ENCODE measurements at regions not wholly inside any gene's neighbourhood (a gene's known extent, or its start where the extent isn't known, plus 50 kb on each side); places are given as distances from the start of the nearest gene placed in this dataset.

- H3K9me3 ChIP-seq, result no peaks in the 10 kb centered on the region
- H3K36me3 ChIP-seq (replicated peaks in 1 of 2; ENCODE audit: insufficient read depth in 1 of 2, low read depth in 2 of 2), result no peaks in the 10 kb centered on the region
- peak overlapping the region in 2 of 4 donors; percentile 57 to 75 for H3K27ac ChIP-seq
- WGBS, 2 donors, result 82 to 86% methylated on average over 6 of the region's 6 CpGs
- intact Hi-C loops (cut with DNase I), result no loop called here
- ATAC-seq (no peak), DNase-seq (no peak)
- H3K27me3 ChIP-seq, result no peaks in the 10 kb centered on the region
- H3K4me3 ChIP-seq, result no peak overlapping the region
- H3K4me1 ChIP-seq, result peaks cover 7% of the 10 kb centered on the region
- TF ChIP-seq POLR2A (IDR thresholded peaks at IDR 0.05), result no peak
- TF ChIP-seq, protein P1, sequence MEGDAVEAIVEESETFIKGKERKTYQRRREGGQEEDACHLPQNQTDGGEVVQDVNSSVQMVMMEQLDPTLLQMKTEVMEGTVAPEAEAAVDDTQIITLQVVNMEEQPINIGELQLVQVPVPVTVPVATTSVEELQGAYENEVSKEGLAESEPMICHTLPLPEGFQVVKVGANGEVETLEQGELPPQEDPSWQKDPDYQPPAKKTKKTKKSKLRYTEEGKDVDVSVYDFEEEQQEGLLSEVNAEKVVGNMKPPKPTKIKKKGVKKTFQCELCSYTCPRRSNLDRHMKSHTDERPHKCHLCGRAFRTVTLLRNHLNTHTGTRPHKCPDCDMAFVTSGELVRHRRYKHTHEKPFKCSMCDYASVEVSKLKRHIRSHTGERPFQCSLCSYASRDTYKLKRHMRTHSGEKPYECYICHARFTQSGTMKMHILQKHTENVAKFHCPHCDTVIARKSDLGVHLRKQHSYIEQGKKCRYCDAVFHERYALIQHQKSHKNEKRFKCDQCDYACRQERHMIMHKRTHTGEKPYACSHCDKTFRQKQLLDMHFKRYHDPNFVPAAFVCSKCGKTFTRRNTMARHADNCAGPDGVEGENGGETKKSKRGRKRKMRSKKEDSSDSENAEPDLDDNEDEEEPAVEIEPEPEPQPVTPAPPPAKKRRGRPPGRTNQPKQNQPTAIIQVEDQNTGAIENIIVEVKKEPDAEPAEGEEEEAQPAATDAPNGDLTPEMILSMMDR (IDR thresholded peaks at IDR 0.05), result no peak
Measured at GRCh38 chr3:107978131-107979055, 112.4 kb downstream of the CD47 start.

DNA sequence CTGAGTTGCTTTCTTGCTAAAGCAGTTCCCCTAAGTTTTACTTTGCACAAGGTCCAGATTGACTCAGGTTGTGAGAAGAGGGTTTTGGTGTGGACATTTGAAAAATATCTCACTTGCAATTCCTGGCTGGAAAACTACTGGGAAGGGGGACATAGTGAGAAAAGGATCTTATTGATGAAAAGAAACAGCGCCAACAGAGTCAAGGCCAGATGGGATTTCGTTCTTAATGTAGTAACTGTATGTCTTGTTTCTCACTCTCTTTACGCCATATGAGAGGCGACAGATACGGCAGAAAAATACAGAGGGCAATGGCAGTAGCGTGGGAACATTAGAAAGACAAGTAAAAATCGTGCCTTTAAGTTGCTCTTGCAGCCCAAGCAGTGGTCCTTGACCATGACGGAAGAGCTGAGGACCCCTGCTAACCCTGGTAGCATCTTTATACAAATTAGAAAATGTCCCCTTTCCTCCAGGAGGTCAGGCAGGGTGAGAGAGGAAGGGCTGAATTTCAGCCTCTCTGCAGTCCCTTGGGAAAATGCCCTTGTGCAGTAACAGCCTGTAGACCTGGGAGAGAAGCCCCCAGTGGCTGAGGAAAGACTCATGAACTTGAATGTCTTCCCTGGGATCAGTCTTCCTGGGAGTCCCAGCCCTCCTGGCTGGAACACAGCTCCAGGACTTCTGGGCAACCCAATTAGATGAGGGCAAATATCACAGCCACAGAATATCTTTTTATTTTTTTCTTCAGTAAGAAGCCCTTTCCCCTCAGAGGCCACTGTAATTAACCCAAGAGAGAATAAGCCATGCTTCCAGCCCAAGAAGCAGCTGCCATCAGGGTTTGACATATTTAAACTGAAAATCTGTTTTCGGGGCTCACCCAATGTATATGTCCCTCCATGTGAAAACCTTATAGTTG, 113.4 kb downstream of the CD47 start:
- Histone ChIP-seq H3K36me3 (replicated peaks in 1 of 2; ENCODE audit: insufficient read depth in 1 of 2, low read depth in 2 of 2) (no peaks in the 10 kb centered on the region), H3K27me3 (no peaks in the 10 kb centered on the region), H3K4me1 (peaks cover 7% of the 10 kb centered on the region), H3K4me3 (no peak overlapping the region), H3K9me3 (no peaks in the 10 kb centered on the region), H3K27ac (no peak overlapping the region)
- TF ChIP-seq, protein P1 (IDR thresholded peaks at IDR 0.05), result no peak
- no peak for TF ChIP-seq POLR2A (IDR thresholded peaks at IDR 0.05)
- DNase-seq (no peak), ATAC-seq (no peak)
- intact Hi-C loops (cut with DNase I), result no loop called here
- WGBS, 2 donors, result 77 to 78% methylated on average over 9 of the region's 9 CpGs

DNA sequence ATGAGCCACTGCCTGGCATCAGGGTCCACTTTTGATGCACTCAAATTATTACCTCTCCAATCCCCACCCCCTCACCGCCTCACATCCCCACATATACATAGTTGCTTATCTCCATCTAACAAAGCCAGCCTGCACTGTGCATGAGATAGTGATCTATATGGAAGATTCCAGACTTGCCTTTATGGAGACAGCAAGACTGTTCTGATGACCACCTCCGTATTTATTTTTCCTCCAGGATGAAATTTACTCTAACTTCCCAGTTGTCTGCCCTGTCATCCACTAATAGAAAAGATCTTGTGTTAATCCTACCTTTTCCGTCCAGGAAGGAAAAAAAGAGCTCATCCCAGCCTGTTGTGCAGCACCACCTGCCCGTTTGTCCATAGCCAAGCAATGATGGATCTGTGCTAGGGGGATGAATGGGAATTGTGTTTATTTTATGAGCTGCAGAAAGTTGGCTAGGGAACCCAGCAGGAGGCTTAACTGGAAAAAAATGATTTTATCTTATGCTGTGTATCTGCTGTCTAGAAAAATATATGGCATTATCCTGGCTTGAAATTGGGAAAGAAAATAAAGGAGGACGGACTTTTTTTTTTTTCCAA, 114.5 kb downstream of the CD47 start:
- H3K4me1 ChIP-seq, result peaks cover under 1% of the 10 kb centered on the region
- ATAC-seq, result no peak
- no peak for DNase-seq
- H3K4me3 ChIP-seq, result no peak overlapping the region
- H3K27me3 ChIP-seq, result no peaks in the 10 kb centered on the region
- intact Hi-C loops (cut with DNase I), result no loop called here
- no peaks in the 10 kb centered on the region for H3K36me3 ChIP-seq (replicated peaks in 1 of 2; ENCODE audit: insufficient read depth in 1 of 2, low read depth in 2 of 2)
- H3K27ac ChIP-seq, result no peak overlapping the region
- no peaks in the 10 kb centered on the region for H3K9me3 ChIP-seq
- 82 to 85% methylated on average over 5 of the region's 5 CpGs for WGBS, 2 donors
- TF ChIP-seq, protein P1 (IDR thresholded peaks at IDR 0.05), result no peak
- no peak for TF ChIP-seq POLR2A (IDR thresholded peaks at IDR 0.05)

- WGBS, 2 donors, result 83 to 96% methylated on average over 3 of the region's 3 CpGs
- no peak overlapping the region for H3K27ac ChIP-seq
- H3K9me3 ChIP-seq, result no peaks in the 10 kb centered on the region
- peaks cover 6% of the 10 kb centered on the region for H3K4me1 ChIP-seq
- DNase-seq (no peak), ATAC-seq (no peak)
- no peaks in the 10 kb centered on the region for H3K27me3 ChIP-seq
- H3K36me3 ChIP-seq (replicated peaks in 1 of 2; ENCODE audit: insufficient read depth in 1 of 2, low read depth in 2 of 2), result no peaks in the 10 kb centered on the region
- no peak overlapping the region for H3K4me3 ChIP-seq
- intact Hi-C loops (cut with DNase I), result no loop called here
- TF ChIP-seq, protein P1 (IDR thresholded peaks at IDR 0.05), result no peak
- no peak for TF ChIP-seq POLR2A (IDR thresholded peaks at IDR 0.05)
Measured at GRCh38 chr3:107975529-107976201, 115.2 kb downstream of the CD47 start.

Data from body of pancreas (tissue), 4 donors.